GM12875 (cell line): ENCODE measurements at regions not wholly inside any gene's neighbourhood (a gene's known extent, or its start where the extent isn't known, plus 50 kb on each side); places are given as distances from the start of the nearest gene placed in this dataset.
"Not testable (repeated sequence)": the region's sequence is repeated elsewhere in the genome, so short reads cannot be mapped to it uniquely, and the experiment has no call there.

Source experiments
- H3K4me3 ChIP-seq: one replicate; pipeline ENCODE4 v1.5.1; 2011; ENCODE audit warnings: low read depth, low read length, control low read depth
- CTCF ChIP-seq: IDR thresholded peaks from 2 replicates; pipeline ENCODE4 v1.5.1; 2011; ENCODE audit warnings: low read depth, mild to moderate bottlenecking, control low read depth, inconsistent platforms, low read length, moderate library complexity, borderline replicate concordance; ENCODE audit not compliant: insufficient read depth

- no peak for TF ChIP-seq CTCF
- H3K4me3 ChIP-seq: no peak overlapping the region
These were observed 159.0 kb upstream of the PTGFR start for GRCh38 chr1:78331799-78332198.

GRCh38 chr1:78333502-78333901 is 157.3 kb upstream of the PTGFR start:
- TF ChIP-seq CTCF: peak; percentile 71
- H3K4me3 ChIP-seq: no peak overlapping the region

- no peak for TF ChIP-seq CTCF
- H3K4me3 ChIP-seq: no peak overlapping the region
These were observed 156.7 kb upstream of the PTGFR start for GRCh38 chr1:78334114-78334513.

DNA sequence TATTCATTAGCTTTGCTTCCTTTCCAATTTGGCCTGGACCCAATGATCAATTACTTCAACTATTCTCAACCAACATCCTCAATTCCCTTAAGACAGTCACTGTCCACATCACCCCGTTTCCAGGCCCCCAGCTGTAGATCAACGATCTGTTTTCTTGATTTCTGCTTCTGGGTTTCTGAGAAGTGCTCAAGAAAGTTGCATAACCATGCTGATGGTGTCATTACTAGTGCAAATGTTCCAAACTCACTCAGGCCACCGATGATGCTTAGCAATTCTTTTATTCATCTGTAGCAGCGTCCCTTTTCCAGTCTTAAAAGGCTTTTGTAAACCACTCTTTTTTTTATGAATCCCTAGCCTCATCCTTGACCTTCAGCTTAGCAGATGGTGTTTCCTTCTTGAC is 155.8 kb upstream of the PTGFR start:
- no peak overlapping the region for H3K4me3 ChIP-seq
- TF ChIP-seq CTCF: no peak

DNA sequence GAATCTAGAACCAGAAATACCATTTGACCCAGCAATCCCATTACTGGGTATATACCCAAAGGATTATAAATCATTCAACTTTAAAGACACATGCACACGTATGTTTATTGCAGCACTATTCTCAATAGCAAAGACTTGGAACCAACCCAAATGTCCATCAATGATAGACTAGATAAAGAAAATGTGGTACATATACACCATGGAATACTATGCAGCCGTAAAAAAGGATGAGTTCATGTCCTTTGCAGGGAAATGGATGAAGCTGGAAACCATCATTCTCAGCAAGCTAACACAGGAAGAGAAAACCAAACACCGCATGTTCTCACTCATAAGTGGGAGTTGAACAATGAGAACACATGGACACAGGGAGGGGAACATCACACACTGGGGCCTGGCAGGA is 154.0 kb upstream of the PTGFR start:
- H3K4me3 ChIP-seq: not testable (repeated sequence)

- no peak for TF ChIP-seq CTCF
- H3K4me3 ChIP-seq: no peak overlapping the region
These were observed 151.3 kb upstream of the PTGFR start for GRCh38 chr1:78339490-78339889.

DNA sequence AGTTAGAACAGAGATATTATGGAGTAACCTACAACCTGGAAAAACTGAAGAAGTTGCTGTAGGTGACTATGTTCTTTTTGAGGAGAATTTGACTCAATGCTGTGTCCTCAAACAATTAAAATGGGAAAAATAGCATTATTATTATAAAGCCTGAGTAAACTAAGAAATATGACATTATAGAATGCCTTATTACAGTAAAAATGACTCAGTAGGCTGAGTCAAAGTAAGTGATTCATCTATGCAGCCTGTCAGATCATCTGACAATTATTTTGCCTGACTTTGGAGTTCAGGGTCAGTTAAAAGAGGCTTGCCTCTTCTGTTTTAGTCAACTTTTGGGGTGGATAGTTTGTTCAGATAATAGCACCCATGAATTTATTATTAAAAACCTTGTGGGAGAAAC is 150.8 kb upstream of the PTGFR start:
- TF ChIP-seq CTCF: no peak
- H3K4me3 ChIP-seq: no peak overlapping the region

DNA sequence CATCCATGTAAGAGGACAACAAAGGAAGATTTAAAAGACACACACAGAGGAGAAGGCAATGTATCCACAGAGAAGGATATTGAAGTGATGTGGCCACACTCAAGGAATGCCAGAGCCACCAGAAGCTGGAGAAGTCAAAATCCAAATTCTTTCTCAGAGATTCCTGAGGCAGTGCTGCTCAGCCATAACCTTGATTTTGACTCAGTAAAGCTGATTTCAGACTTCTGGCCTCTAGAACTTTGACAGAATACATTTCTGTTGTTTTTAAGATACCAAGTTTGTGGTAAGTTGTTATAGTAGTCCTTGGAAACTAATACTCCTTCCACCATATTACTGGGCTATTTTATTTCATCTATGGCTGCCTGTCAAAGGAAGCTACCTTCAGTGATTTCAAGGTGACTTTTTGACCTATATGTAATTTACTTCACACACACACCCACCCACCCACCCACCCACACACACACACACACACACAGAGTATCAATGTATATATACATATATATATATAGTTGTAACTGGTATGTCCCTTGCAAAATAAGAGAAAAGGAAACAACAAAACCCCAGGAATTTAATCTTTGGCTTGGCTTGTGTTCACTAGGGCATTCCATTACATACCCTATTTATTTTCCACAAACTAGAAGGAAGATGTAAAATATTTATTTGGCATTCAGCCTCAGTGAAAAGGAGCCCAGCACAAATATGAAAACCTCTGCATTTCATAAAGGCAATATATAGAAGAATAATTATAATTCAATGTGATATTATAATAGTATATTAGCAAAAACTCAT is 142.1 kb upstream of the PTGFR start:
- no peak for TF ChIP-seq CTCF
- no peak overlapping the region for H3K4me3 ChIP-seq
